Natural killer cell (primary cell): ENCODE measurements at regions not wholly inside any gene's neighbourhood (a gene's known extent, or its start where the extent isn't known, plus 50 kb on each side); places are given as distances from the start of the nearest gene placed in this dataset.
A peak's percentile ranks its signal among the peaks of the same experiment; 100 is the strongest.

Experiments
- ATAC-seq, 3 donors: fragments of 150-1000 bp in 2 of 3; fragments of 200-7000 bp in 1 of 3; cut with Tn5 transposase; 1 replicate in 1 of 3; 2 replicates in 2 of 3; pipeline ENCODE4 v1.10.0; 2021; ENCODE audit warnings: mild to moderate bottlenecking in 2 of 3, moderate library complexity in 2 of 3
- DNase-seq, 2 donors: peaks; one replicate each; pipeline versions ENCODE4 v3.0.0 to v3.0.0-alpha.2; 2013 to 2021; ENCODE audit warnings: mixed read lengths in 1 of 2
- H3K27ac ChIP-seq: one replicate; pipeline ENCODE4 v1.5.1; 2013; ENCODE audit warnings: mild to moderate bottlenecking, low read length
- H3K27me3 ChIP-seq: one replicate; pipeline ENCODE4 v1.6.1; 2013; ENCODE audit warnings: low read length; ENCODE audit not compliant: control insufficient read depth, insufficient read depth
- H3K36me3 ChIP-seq: one replicate; pipeline ENCODE4 v1.6.1; 2013; ENCODE audit warnings: low read length; ENCODE audit not compliant: control insufficient read depth, insufficient read depth
- H3K4me1 ChIP-seq: one replicate; pipeline ENCODE4 v1.6.1; 2013; ENCODE audit warnings: low read length; ENCODE audit not compliant: control insufficient read depth, insufficient read depth
- H3K4me3 ChIP-seq: one replicate; pipeline ENCODE4 v1.5.1; 2013; ENCODE audit warnings: low read length
- H3K9me3 ChIP-seq: one replicate; pipeline ENCODE4 v1.6.1; 2013; ENCODE audit warnings: low read length; ENCODE audit not compliant: control insufficient read depth, insufficient read depth
- H3K27ac Mint-ChIP-seq, 2 donors: one replicate each; pipeline ENCODE4 v1.8.0; 2022; ENCODE audit warnings: mild to moderate bottlenecking in 2 of 2, mixed read lengths in 2 of 2, moderate library complexity in 1 of 2
- H3K27me3 Mint-ChIP-seq, 2 donors: one replicate each; pipeline ENCODE4 v1.8.0; 2022; ENCODE audit warnings: low read depth in 2 of 2, mixed read lengths in 2 of 2
- H3K36me3 Mint-ChIP-seq: one replicate; pipeline ENCODE4 v1.8.0; 2022; ENCODE audit warnings: mixed read lengths
- H3K4me1 Mint-ChIP-seq, 2 donors: one replicate each; pipeline ENCODE4 v1.8.0; 2022; ENCODE audit warnings: mixed read lengths in 2 of 2
- H3K4me3 Mint-ChIP-seq: one replicate; pipeline ENCODE4 v1.8.0; 2022; ENCODE audit warnings: mild to moderate bottlenecking, moderate library complexity, mixed read lengths
- H3K9me3 Mint-ChIP-seq, 2 donors: one replicate each; pipeline ENCODE4 v1.8.0; 2022; ENCODE audit warnings: mixed read lengths in 2 of 2
- CTCF ChIP-seq: fragments of 200-600 bp; IDR thresholded peaks from one replicate; pipeline ENCODE4 v1.8.0; 2022; ENCODE audit warnings: antibody characterized with exemption
- WGBS: methylation state at CpG from one replicate; pipeline ENCODE4 v1.1.7; 2013; ENCODE audit warnings: missing lambda C conversion rate; ENCODE audit not compliant: insufficient coverage; 5-methylcytosine and 5-hydroxymethylcytosine counted together
- intact Hi-C: fragments of 100-400 bp; cut with micrococcal nuclease; formaldehyde crosslinking; loops from one replicate; pipeline ENCODE4 v1.14.2; 2022

DNA sequence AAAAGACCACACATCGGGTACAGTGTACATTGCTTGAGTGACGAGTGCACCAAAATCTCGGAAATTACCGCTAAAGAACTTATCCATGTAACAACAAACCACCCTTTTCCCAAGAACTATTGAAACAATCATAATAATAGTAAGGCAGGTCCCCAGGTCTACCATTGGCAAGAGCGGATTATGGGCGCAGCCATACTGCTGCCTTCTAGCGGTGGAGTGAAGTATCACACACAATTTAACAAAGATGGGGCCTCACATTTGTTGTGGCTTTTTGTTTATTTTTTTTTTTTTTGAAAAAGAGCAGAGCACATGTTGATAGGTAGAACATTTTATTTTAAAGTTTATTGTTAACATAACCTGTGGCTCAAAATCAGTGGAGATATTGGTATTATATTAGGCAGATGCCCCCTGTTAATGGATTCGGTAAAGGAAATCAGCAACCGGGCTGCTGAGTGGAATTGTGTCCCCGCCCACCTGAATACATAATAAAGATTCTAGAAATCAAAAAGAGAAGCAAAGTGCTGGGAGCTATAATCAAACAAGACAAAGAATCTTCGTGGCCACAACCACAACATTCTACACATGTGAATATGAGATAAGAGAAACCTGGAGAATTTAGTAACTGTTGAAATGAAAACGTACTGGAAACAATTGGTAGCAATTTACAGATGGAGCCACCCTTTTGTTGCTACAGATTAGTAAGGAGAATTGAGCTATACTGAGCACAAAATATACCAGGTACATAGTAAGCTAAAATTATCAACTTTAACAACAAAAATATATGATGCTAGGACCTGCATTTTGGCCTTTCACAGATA is 94.2 kb upstream of the EXOC2 start:
- intact Hi-C loops: loop anchor here (2.0 kb wide), 1 partner anchor 194 kb away; no protein-coding TSS in a partner anchor
- Histone ChIP-seq H3K36me3 (no peaks in the 10 kb centered on the region), H3K4me3 (no peak overlapping the region), H3K9me3 (no peaks in the 10 kb centered on the region), H3K27ac (no peak overlapping the region), H3K27me3 (no peaks in the 10 kb centered on the region), H3K4me1 (peaks cover 4% of the 10 kb centered on the region)
- H3K4me3 Mint-ChIP-seq: no peak overlapping the region
- DNase-seq: peak in 1 of 2 donors; percentile 43
- no peaks in the 10 kb centered on the region for H3K9me3 Mint-ChIP-seq
- peaks cover 8 to 9% of the 10 kb centered on the region in 2 donors for H3K4me1 Mint-ChIP-seq
- TF ChIP-seq CTCF: peak; percentile 35
- H3K36me3 Mint-ChIP-seq: no peaks in the 10 kb centered on the region
- 81% methylated on average over 11 of the region's 12 CpGs for WGBS
- peaks cover 10 to 17% of the 10 kb centered on the region in 2 donors for H3K27me3 Mint-ChIP-seq
- no peak for ATAC-seq
- H3K27ac Mint-ChIP-seq: no peak overlapping the region

GRCh38 chr6:783966-784735 is 91.2 kb upstream of the EXOC2 start:
- no peak overlapping the region for H3K27ac ChIP-seq
- Mint-ChIP-seq H3K36me3 (no peaks in the 10 kb centered on the region), H3K4me3 (no peak overlapping the region), H3K27me3 (peaks cover 5 to 10% of the 10 kb centered on the region in 2 donors), H3K4me1 (peaks cover 8 to 9% of the 10 kb centered on the region in 2 donors), H3K27ac (no peak overlapping the region), H3K9me3 (no peaks in the 10 kb centered on the region)
- H3K36me3 ChIP-seq: no peaks in the 10 kb centered on the region
- ATAC-seq: peak in 1 of 3 donors; percentile 32
- H3K4me3 ChIP-seq: no peak overlapping the region
- peaks cover 4% of the 10 kb centered on the region for H3K4me1 ChIP-seq
- TF ChIP-seq CTCF: no peak
- H3K9me3 ChIP-seq: no peaks in the 10 kb centered on the region
- WGBS: 81% methylated on average over 7 of the region's 9 CpGs
- no peaks in the 10 kb centered on the region for H3K27me3 ChIP-seq
- intact Hi-C loops: no loop called here
- DNase-seq: no peak

GRCh38 chr6:782141-782540 is 89.2 kb upstream of the EXOC2 start:
- no peaks in the 10 kb centered on the region for H3K4me1 ChIP-seq
- no peak overlapping the region for H3K4me3 Mint-ChIP-seq
- peaks cover 3 to 8% of the 10 kb centered on the region in 2 donors for H3K27me3 Mint-ChIP-seq
- TF ChIP-seq CTCF: no peak
- WGBS: 74% methylated on average over 4 of the region's 5 CpGs
- no peaks in the 10 kb centered on the region for H3K4me1 Mint-ChIP-seq
- intact Hi-C loops: no loop called here
- no peak for ATAC-seq
- no peak overlapping the region for H3K4me3 ChIP-seq
- no peaks in the 10 kb centered on the region for H3K9me3 Mint-ChIP-seq
- no peak overlapping the region for H3K27ac ChIP-seq
- no peaks in the 10 kb centered on the region for H3K27me3 ChIP-seq
- H3K36me3 ChIP-seq: no peaks in the 10 kb centered on the region
- no peak for DNase-seq
- no peak overlapping the region for H3K27ac Mint-ChIP-seq
- H3K36me3 Mint-ChIP-seq: no peaks in the 10 kb centered on the region
- no peaks in the 10 kb centered on the region for H3K9me3 ChIP-seq
